Stimulated activated CD8-positive, alpha-beta memory T cell treated with anti-CD3 and anti-CD28 coated beads, Interleukin-7, amount 100 ng/mL, for 48 hours (primary cell): ENCODE measurements at regions not wholly inside any gene's neighbourhood (a gene's known extent, or its start where the extent isn't known, plus 50 kb on each side); places are given as distances from the start of the nearest gene placed in this dataset.
A peak's percentile ranks its signal among the peaks of the same experiment; 100 is the strongest.

Experiments used
- DNase-seq, 2 donors: peaks; one replicate each; pipeline ENCODE4 v3.0.0-alpha.2; 2020; ENCODE audit warnings: low read depth in 1 of 2; ENCODE audit errors: extremely low read depth in 1 of 2

DNA sequence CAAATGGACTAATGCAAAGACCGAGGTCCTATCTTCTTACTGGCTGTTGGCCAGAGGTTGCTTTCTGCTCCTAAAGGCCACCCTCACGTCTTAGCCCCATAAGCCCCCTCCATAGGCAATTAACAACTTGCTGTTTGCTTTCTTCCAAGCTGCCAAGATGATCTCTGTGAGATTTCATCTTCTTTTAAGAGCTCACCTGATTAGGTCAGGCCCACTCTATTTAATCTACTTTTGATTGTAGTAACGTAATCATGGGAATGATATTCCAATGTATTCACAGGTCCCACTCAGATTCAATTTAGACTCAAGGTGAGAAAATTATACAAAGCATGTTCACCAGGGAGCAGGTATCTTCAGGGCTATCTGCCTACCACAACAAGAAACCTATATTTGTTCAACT, 84.4 kb upstream of the RAD23B start:
- DNase-seq = no peak

DNA sequence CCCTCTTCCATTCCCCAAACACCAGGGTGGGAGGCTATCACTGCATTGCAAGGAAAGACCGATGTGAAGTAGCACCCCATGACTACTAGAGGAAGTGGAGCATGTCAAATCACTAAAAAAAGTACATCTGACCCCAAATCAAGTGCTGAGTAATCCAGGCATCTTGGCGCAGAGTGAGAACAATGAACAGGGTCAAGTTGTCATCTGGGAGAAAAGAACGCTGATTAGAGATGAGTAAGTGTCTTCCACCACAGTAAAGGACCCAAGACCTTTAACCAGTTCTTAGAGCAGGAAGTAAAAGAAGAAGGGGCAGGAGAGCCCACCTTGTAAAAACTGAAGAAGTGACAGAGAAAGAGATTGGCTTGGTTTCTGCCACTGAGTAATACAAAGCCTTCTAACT, 75.0 kb upstream of the RAD23B start:
- DNase-seq = no peak

DNA sequence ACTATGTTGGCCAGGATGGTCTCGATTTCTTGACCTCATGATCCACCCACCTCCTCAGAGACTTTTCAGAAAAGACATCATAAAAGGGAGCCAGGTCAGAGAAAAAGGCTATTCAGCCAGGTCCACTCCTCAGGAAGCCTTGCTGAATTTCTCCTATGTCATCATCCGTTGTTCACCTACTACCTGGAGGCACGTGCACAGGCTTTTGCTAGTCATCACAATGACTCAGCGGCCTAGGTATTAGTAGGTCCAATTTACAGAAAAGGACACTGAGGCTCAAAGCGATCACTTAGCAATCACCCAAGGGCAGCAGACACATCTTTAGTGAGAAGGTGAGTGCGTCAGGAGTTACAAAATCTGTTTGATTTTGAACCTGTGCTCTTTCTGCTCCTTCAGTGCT, 72.3 kb upstream of the RAD23B start:
- no peak for DNase-seq

GRCh38 chr9:107211284-107211923, 71.7 kb upstream of the RAD23B start:
- no peak for DNase-seq

- no peak for DNase-seq
Measured at GRCh38 chr9:107212613-107213012, 70.5 kb upstream of the RAD23B start.

GRCh38 chr9:107213080-107213479, 70.0 kb upstream of the RAD23B start:
- no peak for DNase-seq

DNA sequence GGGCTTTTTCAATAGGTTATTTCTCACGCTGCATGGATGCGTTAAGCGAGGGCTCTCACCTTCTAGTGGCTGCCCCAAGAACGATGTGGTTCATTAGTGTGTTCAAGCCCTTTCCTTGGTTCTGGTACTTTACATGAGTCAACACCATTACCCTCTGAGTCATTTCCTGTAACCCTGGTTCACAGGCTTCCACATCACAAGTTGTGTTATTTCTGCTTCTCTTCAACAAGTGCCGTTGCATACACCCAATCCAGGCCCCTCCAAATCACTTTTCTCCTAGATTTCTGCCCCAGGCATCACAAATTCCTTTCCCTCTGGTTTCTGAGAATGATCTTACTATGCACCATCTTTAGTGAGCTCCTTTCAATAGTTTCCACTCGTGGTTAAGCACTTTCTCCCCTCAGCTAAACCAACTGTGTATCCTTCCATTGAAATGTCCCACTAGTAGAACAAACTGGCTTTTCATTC, 69.5 kb upstream of the RAD23B start:
- peak in 1 of 2 donors; percentile 17 for DNase-seq

- DNase-seq = no peak
Measured at GRCh38 chr9:107214381-107214780, 68.7 kb upstream of the RAD23B start.

- no peak for DNase-seq
Measured at GRCh38 chr9:107214915-107215314, 68.2 kb upstream of the RAD23B start.

GRCh38 chr9:107215381-107215780, 67.7 kb upstream of the RAD23B start:
- DNase-seq = no peak

DNA sequence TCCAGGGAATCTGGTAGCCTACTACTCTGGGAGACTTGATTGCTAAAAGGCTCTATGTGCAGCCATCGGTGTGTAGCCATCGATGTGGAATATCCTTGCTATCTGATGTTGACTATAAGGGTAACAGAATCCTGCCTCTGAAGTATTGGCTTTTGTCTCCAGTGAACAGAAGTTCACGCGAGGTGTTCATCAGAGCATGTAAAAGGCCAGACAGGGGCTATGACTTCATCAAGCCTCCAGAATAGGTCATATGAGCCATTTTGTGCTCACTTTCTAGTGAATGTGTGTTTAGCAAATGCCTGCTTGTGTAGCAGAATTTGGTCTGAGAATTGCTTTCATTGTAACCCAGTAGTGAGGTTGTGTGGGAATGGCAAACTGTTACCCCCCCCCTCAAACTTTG, 66.8 kb upstream of the RAD23B start:
- DNase-seq = no peak

- no peak for DNase-seq
Measured at GRCh38 chr9:107218829-107219485, 64.1 kb upstream of the RAD23B start.

DNA sequence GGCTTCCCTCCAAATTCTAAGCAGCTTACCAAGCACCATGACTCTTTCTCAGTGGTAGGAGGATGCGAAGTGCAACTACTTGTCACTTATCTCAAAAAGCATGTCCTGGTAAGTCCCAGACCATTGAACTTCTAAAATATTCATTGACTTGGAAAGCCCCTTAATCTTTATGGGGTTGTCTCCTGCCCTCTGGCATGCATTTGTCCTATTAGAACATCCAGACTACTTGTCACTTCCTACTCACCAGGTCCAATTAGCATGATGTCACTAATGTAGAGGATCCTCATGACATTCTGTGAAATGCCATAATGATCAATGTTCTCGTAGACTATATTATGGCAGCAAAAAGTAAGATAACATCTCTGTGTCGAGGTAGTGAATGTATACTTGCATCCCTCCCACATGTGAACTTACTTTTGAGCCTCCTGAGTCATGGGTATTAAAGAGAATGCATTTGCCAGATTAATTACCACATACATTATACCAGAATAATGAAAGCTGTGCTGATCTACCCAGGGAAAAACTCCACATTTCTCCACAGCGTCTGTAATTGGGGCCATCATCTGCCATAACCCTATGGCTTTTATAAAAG, 63.5 kb upstream of the RAD23B start:
- no peak for DNase-seq

GRCh38 chr9:107221321-107221720, 61.8 kb upstream of the RAD23B start:
- DNase-seq = no peak

- DNase-seq = no peak
Measured at GRCh38 chr9:107222020-107222522, 61.0 kb upstream of the RAD23B start.

DNA sequence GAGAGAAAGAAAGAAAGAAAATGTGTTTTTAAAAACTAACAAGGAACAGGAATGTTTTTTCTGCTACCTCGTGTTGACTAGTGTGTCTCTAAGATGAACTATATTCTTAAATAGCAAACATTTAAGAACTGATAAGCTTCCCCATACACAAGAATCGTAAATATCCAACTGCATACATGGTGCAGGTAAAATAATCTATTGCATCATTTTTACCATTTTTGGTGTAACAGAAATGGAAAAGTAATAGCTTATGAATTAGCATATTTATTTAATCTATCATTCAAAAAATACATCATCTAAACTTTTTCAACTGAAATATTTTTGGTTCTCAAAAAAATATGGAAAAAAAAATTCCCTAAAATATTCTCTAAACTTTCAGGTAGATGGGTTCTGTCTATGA, 59.7 kb upstream of the RAD23B start:
- DNase-seq = no peak

DNA sequence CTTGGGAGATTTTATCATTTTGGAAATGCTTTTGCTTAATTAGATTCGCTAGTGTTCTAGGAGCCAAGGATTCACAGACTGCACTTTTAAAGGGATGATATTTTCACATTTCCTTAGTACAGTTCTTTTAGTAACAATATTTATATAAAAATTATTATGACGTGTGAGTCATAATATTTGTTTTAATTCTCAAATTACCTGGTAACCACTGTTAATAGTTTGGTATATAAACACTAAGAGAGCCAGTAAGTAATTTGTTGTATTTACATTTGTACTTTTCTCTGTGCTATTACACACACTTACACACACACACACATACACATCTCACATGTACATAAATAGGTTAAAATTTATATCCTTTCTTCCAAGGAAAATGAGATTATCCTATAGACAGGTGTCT, 58.8 kb upstream of the RAD23B start:
- no peak for DNase-seq

GRCh38 chr9:107226421-107226820, 56.7 kb upstream of the RAD23B start:
- DNase-seq = no peak

- no peak for DNase-seq
Measured at GRCh38 chr9:107227774-107228173, 55.3 kb upstream of the RAD23B start.

GRCh38 chr9:107228496-107229039, 54.5 kb upstream of the RAD23B start:
- DNase-seq = no peak

DNA sequence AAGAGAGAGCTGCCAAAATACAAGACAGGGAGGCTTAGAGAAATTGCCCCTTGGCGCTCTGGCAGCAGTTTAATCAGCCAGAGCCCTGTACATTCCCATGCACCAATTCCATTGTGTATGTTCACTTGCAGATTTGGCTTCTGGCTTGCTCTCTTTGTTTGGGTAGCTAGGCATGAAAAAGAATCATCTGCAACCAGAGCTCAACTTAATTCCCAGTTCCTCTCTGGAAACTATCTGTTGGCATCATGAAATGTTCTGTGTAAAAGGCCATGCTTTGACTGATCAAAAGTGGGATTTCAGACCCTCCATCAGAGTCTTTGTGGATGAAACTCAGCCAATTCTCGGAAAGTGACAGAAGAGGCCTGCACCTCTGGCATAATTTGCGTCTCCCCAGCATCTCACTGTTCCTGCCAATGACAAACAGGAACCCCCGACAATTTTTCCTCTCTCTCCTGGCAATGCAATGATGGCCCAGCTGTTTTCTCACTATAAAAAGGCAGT, 53.8 kb upstream of the RAD23B start:
- DNase-seq = no peak
